ENCODE measurements at regions not wholly inside any gene's neighbourhood (a gene's known extent, or its start where the extent isn't known, plus 50 kb on each side); places are given as distances from the start of the nearest gene placed in this dataset.

GRCh38 chr21:27126140-27126539 is 159.3 kb upstream of the ADAMTS5 start:
- DNase-seq, result no peak

- peak; percentile 3 for DNase-seq
Observed at GRCh38 chr21:27122686-27123085, 155.8 kb upstream of the ADAMTS5 start.

- DNase-seq, result peak; percentile 11
Observed at GRCh38 chr21:27114111-27114510, 147.2 kb upstream of the ADAMTS5 start.

GRCh38 chr21:27112186-27112585 is 145.3 kb upstream of the ADAMTS5 start:
- no peak for DNase-seq

- no peak for DNase-seq
Observed at GRCh38 chr21:27110956-27111355, 144.1 kb upstream of the ADAMTS5 start.

- DNase-seq, result no peak
Observed at GRCh38 chr21:27108701-27109100, 141.8 kb upstream of the ADAMTS5 start.

- peak; percentile 68 for DNase-seq
Observed at GRCh38 chr21:27108228-27108627, 141.3 kb upstream of the ADAMTS5 start.

- DNase-seq, result peak; percentile 55
Observed at GRCh38 chr21:27104846-27105431, 138.1 kb upstream of the ADAMTS5 start.

- no peak for DNase-seq
Observed at GRCh38 chr21:27103768-27104167, 136.9 kb upstream of the ADAMTS5 start.

- peak; percentile 54 for DNase-seq
Observed at GRCh38 chr21:27101523-27101922, 134.6 kb upstream of the ADAMTS5 start.

- DNase-seq, result peak; percentile 62
Observed at GRCh38 chr21:27094184-27094948, 127.5 kb upstream of the ADAMTS5 start.

- no peak for DNase-seq
Observed at GRCh38 chr21:27086630-27087029, 119.7 kb upstream of the ADAMTS5 start.

- DNase-seq, result no peak
Observed at GRCh38 chr21:27086186-27086585, 119.3 kb upstream of the ADAMTS5 start.

- no peak for DNase-seq
Observed at GRCh38 chr21:27085387-27085786, 118.5 kb upstream of the ADAMTS5 start.

- DNase-seq, result no peak
Observed at GRCh38 chr21:27083144-27083543, 116.3 kb upstream of the ADAMTS5 start.

GRCh38 chr21:27082431-27083010 is 115.6 kb upstream of the ADAMTS5 start:
- DNase-seq, result no peak

GRCh38 chr21:27079636-27080240 is 112.8 kb upstream of the ADAMTS5 start:
- peak; percentile 11 for DNase-seq

GRCh38 chr21:27078915-27079314 is 112.0 kb upstream of the ADAMTS5 start:
- DNase-seq, result no peak

GRCh38 chr21:27077501-27077900 is 110.6 kb upstream of the ADAMTS5 start:
- peak; percentile 13 for DNase-seq

GRCh38 chr21:27076025-27076424 is 109.1 kb upstream of the ADAMTS5 start:
- peak; percentile 12 for DNase-seq

GRCh38 chr21:27070861-27071670 is 104.2 kb upstream of the ADAMTS5 start:
- no peak for DNase-seq

GRCh38 chr21:27068811-27069210 is 101.9 kb upstream of the ADAMTS5 start:
- DNase-seq, result no peak

- no peak for DNase-seq
Observed at GRCh38 chr21:27067226-27067625, 100.3 kb upstream of the ADAMTS5 start.

Measured in fibroblast of skin of right quadriceps (primary cell).